ENCODE measurements at regions not wholly inside any gene's neighbourhood (a gene's known extent, or its start where the extent isn't known, plus 50 kb on each side); places are given as distances from the start of the nearest gene placed in this dataset.

DNA sequence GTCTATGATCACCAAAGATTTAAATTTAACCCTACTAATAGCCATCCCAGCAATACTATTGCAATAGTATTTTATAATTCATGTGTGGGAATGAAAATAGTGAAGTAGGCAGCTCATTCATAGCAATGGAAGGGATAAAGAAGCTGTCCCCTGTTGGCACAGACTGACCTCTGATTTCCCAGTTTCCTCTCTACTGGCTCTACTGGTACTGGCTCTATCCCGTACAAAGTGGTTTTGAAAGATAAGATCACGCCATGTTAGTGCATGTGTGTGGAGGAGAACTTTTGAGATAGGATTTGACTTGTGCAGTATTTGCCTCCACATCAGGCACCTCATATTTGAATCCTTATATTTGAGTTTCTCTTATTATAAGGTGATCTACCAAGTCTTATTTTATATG lies 227.3 kb upstream of the ADGRL2 start:
- H3K27ac ChIP-seq (replicated peaks in 1 of 4): no peak overlapping the region
- no peak for DNase-seq (ENCODE audit: extremely low spot score)
- intact Hi-C loops (cut with DNase I): no loop called here
- H3K9me3 ChIP-seq: no peaks in the 10 kb centered on the region
- TF ChIP-seq EP300 (IDR thresholded peaks at IDR 0.05): no peak
- no peak for TF ChIP-seq POLR2A (IDR thresholded peaks at IDR 0.05; ENCODE audit: low read depth)
- TF ChIP-seq, protein P1, sequence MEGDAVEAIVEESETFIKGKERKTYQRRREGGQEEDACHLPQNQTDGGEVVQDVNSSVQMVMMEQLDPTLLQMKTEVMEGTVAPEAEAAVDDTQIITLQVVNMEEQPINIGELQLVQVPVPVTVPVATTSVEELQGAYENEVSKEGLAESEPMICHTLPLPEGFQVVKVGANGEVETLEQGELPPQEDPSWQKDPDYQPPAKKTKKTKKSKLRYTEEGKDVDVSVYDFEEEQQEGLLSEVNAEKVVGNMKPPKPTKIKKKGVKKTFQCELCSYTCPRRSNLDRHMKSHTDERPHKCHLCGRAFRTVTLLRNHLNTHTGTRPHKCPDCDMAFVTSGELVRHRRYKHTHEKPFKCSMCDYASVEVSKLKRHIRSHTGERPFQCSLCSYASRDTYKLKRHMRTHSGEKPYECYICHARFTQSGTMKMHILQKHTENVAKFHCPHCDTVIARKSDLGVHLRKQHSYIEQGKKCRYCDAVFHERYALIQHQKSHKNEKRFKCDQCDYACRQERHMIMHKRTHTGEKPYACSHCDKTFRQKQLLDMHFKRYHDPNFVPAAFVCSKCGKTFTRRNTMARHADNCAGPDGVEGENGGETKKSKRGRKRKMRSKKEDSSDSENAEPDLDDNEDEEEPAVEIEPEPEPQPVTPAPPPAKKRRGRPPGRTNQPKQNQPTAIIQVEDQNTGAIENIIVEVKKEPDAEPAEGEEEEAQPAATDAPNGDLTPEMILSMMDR (IDR thresholded peaks at IDR 0.05): no peak
- no peak overlapping the region for H3K4me3 ChIP-seq
- WGBS: 85% methylated on average over 2 of the region's 2 CpGs
- H3K36me3 ChIP-seq: no peaks in the 10 kb centered on the region
- H3K27me3 ChIP-seq: no peaks in the 10 kb centered on the region
- peaks cover 5 to 17% (median 13%) of the 10 kb centered on the region in 4 donors for H3K4me1 ChIP-seq

DNA sequence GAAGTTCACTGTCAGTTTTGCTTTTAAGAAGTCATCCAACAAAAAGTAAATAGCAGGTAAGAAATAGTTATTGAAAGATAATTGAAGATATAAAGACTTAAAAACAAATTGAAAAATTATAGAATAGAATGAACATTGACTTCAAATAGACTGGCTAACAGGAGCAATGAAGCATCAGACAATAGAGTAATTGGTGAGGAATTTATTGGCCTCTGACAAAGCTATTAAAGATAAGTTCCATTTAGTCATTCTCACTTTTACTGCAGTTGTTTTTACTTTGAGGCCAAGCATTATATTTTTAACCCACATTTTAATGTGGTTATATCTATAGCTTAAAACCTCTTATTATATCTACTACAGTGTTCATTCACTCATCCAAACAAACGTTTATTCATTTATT lies 228.8 kb upstream of the ADGRL2 start:
- Histone ChIP-seq H3K9me3 (no peaks in the 10 kb centered on the region), H3K36me3 (no peaks in the 10 kb centered on the region), H3K27ac (replicated peaks in 1 of 4) (no peak overlapping the region), H3K4me3 (no peak overlapping the region), H3K27me3 (no peaks in the 10 kb centered on the region), H3K4me1 (peaks cover 5 to 17% (median 13%) of the 10 kb centered on the region in 4 donors)
- intact Hi-C loops (cut with DNase I): no loop called here
- no peak for DNase-seq (ENCODE audit: extremely low spot score)
- TF ChIP-seq POLR2A (IDR thresholded peaks at IDR 0.05; ENCODE audit: low read depth) (no peak), POLR2AphosphoS5 (IDR thresholded peaks at IDR 0.05) (no peak), EP300 (IDR thresholded peaks at IDR 0.05) (no peak)
- TF ChIP-seq, protein P1 (IDR thresholded peaks at IDR 0.05): no peak
- WGBS: 84% methylated on average over 1 of the region's 1 CpG

DNA sequence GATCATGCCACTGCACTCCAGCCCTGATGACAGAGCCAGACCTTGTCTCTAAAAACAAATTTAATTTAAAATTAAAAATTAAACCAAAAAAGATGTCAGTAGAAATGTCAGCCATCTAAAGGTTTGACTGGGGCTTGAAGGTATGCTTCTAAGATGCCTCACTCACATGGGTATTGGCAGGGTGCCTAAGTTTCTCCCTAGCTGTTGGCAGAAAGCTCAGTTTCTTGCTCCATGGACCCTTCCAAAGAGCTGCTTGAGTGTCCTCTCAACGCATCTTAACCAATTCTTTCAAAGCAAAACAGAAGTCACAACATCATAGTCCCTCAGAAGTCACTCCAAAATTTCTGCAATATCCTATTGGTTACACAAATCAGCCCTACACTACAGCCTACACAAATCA lies 231.0 kb upstream of the ADGRL2 start:
- intact Hi-C loops (cut with DNase I): no loop called here
- Histone ChIP-seq H3K4me1 (peaks cover 5 to 15% (median 10%) of the 10 kb centered on the region in 4 donors), H3K27me3 (no peaks in the 10 kb centered on the region), H3K36me3 (no peaks in the 10 kb centered on the region), H3K4me3 (no peak overlapping the region), H3K9me3 (no peaks in the 10 kb centered on the region), H3K27ac (replicated peaks in 1 of 4) (no peak overlapping the region)
- no peak for DNase-seq (ENCODE audit: extremely low spot score)
- TF ChIP-seq, protein P1 (IDR thresholded peaks at IDR 0.05): no peak
- TF ChIP-seq EP300 (IDR thresholded peaks at IDR 0.05) (no peak), POLR2AphosphoS5 (IDR thresholded peaks at IDR 0.05) (no peak), POLR2A (IDR thresholded peaks at IDR 0.05; ENCODE audit: low read depth) (no peak)
- WGBS: 91% methylated on average over 1 of the region's 1 CpG

DNA sequence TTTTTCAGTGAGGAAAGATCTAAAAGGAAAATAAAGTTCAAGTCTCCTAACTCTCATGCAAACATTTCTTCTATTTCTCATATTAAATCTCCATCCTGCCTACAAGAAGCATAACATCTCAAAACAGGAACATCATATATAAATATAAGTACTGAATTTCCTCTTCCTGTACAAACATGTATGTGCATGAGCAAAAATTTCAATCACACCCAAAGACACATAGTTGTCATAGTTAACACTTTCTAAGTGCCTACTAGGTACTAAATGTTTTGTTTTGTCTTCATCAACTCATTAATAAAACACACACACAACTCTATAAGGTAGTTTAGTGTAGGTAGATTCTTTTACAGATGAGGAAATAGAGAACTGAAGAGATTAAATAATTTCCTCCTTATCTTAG lies 237.1 kb upstream of the ADGRL2 start:
- Histone ChIP-seq H3K27me3 (no peaks in the 10 kb centered on the region), H3K4me3 (no peak overlapping the region), H3K9me3 (no peaks in the 10 kb centered on the region), H3K36me3 (no peaks in the 10 kb centered on the region), H3K4me1 (no peaks in the 10 kb centered on the region), H3K27ac (replicated peaks in 1 of 4) (no peak overlapping the region)
- intact Hi-C loops (cut with DNase I): no loop called here
- no peak for DNase-seq (ENCODE audit: extremely low spot score)
- TF ChIP-seq EP300 (IDR thresholded peaks at IDR 0.05) (no peak), POLR2AphosphoS5 (IDR thresholded peaks at IDR 0.05) (no peak), POLR2A (IDR thresholded peaks at IDR 0.05; ENCODE audit: low read depth) (no peak)
- TF ChIP-seq, protein P1 (IDR thresholded peaks at IDR 0.05): no peak

DNA sequence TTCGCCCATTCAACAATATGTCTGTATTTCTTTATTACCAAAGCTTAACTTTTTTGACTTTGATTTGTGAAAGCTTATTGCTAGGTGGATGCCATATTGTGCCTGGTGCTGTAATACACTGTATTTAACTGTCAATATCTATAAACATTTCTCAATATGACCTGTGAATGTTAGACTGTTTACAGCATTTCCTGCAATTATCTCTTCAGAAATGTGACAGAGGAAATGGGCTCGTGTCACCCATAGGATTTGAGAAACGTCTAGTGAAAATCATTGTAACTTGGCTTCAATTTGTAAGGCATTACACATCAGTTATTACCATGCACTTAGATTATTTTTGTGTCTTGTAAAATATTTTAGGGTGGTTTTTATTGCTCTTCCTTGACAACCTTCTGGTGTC lies 237.8 kb upstream of the ADGRL2 start:
- no peak for TF ChIP-seq EP300 (IDR thresholded peaks at IDR 0.05)
- no peak for TF ChIP-seq POLR2A (IDR thresholded peaks at IDR 0.05; ENCODE audit: low read depth)
- TF ChIP-seq, protein P1 (IDR thresholded peaks at IDR 0.05): no peak
- TF ChIP-seq POLR2AphosphoS5 (IDR thresholded peaks at IDR 0.05): no peak
- no peak overlapping the region for H3K4me3 ChIP-seq
- DNase-seq (ENCODE audit: extremely low spot score): no peak
- no peaks in the 10 kb centered on the region for H3K9me3 ChIP-seq
- H3K27ac ChIP-seq (replicated peaks in 1 of 4): no peak overlapping the region
- H3K36me3 ChIP-seq: no peaks in the 10 kb centered on the region
- no peaks in the 10 kb centered on the region for H3K4me1 ChIP-seq
- intact Hi-C loops (cut with DNase I): no loop called here
- H3K27me3 ChIP-seq: no peaks in the 10 kb centered on the region
- WGBS: 90% methylated on average over 3 of the region's 3 CpGs
